ENCODE measurements at regions not wholly inside any gene's neighbourhood (a gene's known extent, or its start where the extent isn't known, plus 50 kb on each side); places are given as distances from the start of the nearest gene placed in this dataset.

- intact Hi-C loops (cut with DNase I) = no loop called here
- no peak for DNase-seq (ENCODE audit: low spot score)
Observed at GRCh38 chr20:60286764-60287163, 328.5 kb downstream of the CDH26 start.

DNA sequence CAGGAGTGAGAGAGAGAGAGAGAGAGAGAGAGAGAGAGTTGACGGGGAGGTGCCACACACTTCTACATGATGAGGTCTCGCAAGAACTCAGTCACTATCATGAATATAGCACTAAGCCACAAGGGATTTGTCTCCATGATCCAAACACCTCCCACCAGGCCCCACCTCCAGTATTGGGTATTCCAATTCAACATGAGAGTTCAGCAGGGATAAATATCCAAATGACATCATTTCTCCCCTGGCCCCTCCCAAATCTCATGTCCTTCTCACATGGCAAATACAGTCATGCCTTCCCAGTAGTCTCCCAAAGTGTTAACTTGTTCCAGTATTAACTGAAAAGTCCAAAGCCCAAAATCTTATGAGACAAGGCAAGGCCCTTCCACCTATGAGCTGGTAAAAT is 330.7 kb downstream of the CDH26 start:
- no peak for DNase-seq (ENCODE audit: low spot score)
- intact Hi-C loops (cut with DNase I) = no loop called here

DNA sequence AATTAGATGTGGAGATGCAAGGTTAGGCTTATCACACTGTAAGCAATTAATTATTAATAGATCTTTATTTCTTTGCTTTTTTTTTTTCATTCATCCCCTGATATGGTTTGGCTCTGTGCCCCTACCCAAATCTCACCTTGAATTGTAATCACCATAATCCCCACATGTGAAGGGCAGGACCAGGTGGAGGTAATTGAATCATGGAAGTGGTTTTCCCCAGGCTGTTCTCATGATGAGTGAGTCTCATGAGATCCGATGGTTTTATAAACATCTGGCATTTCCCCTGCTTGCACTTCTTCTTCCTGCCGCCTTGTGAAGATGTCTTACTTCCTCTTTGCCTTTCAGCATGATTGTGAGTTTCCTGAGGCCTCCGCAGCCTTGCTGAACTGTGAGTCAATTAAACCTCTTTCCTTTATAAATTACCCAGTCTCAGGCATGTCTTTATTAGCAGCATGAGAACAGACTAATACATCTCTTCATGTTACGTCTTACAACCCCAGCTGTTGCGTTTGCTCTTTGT is 333.8 kb downstream of the CDH26 start:
- intact Hi-C loops (cut with DNase I) = no loop called here
- no peak for DNase-seq (ENCODE audit: low spot score)

GRCh38 chr20:60294632-60295031 is 336.4 kb downstream of the CDH26 start:
- no peak for DNase-seq (ENCODE audit: low spot score)
- intact Hi-C loops (cut with DNase I) = no loop called here

GRCh38 chr20:60295214-60295613 is 337.0 kb downstream of the CDH26 start:
- intact Hi-C loops (cut with DNase I) = no loop called here
- DNase-seq (ENCODE audit: low spot score) = no peak

GRCh38 chr20:60297649-60298048 is 339.4 kb downstream of the CDH26 start:
- DNase-seq (ENCODE audit: low spot score) = no peak
- intact Hi-C loops (cut with DNase I) = no loop called here

- no peak for DNase-seq (ENCODE audit: low spot score)
- intact Hi-C loops (cut with DNase I) = no loop called here
Observed at GRCh38 chr20:60298647-60299046, 340.4 kb downstream of the CDH26 start.

GRCh38 chr20:60299951-60300350 is 341.7 kb downstream of the CDH26 start:
- no peak for DNase-seq (ENCODE audit: low spot score)
- intact Hi-C loops (cut with DNase I) = loop anchor here in 1 of 2 donors (10.0 kb wide), 2 partner anchors 55 to 795 kb away; no protein-coding TSS in a partner anchor

DNA sequence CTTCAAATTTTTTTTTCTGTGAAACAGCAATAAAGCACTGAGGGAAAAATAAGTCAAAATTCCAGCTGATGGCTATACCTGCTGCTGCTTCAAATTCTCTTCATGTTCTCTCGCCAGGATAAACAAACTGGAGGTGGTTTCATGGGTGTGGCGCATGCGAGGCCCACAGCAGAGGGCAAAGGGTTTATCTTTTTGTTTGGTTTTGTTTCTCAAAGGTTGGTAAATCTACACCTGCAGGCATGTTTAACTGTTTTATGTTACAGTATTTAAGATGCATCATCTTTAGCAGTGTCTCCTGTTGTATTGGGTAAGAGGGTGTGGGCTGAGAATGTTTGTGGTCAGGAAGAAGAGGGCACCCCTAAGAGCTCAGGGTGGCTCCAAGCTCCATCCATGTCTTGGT is 342.2 kb downstream of the CDH26 start:
- intact Hi-C loops (cut with DNase I) = loop anchor here in 1 of 2 donors (10.0 kb wide), 2 partner anchors 56 to 794 kb away; no protein-coding TSS in a partner anchor

DNA sequence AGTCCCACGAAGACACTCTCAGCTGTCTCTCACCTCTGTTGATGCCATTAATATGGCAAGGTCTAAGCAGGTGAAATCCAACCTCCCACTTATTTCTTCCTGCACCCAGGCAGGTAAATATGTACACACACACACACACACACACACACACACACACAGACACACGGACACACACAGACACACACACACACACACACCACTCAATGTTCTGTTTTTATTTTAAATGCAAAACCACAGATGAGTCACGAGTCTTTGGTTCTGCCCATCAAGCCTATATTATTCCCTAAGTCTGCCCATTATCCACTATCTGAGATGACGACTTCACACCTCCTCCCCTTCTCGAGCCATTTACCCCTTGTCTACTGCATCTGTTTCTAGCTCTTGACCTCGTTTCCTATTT is 344.7 kb downstream of the CDH26 start:
- intact Hi-C loops (cut with DNase I) = loop anchor here in 1 of 2 donors (10.0 kb wide), 2 partner anchors 58 to 792 kb away; no protein-coding TSS in a partner anchor
- DNase-seq (ENCODE audit: low spot score) = no peak

More for the DNA sequence above, 342.2 kb downstream of the CDH26 start:
- no peak for DNase-seq (ENCODE audit: low spot score)

DNA sequence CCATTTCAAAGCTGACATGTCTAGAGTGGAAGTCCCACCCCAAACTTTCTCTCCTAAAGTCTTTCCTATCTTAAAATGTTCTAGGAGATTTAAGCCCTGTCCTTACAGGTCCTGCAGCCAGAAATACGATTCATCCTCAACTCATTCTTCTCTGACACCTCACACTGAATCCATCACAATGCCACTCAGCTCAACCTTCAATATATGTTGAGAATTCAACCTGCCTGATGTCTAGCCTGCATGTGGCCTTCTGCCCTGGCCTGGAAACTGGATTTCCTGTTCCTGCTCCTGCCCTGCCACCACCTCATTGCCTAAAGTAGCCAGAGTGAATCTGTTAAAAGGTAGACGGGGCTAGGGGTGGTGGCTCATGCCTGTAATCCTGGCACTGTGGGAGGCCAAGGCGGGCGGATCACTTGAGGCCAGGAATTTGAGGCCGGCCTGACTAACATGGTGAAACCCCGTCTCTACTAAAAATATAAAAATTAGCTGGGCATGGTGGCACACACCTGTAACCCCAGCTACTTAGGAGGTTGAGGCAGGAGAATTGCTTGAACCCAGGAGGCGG is 345.9 kb downstream of the CDH26 start:
- DNase-seq (ENCODE audit: low spot score) = no peak
- intact Hi-C loops (cut with DNase I) = loop anchor here in 1 of 2 donors (10.0 kb wide), 2 partner anchors 59 to 791 kb away; no protein-coding TSS in a partner anchor

GRCh38 chr20:60304931-60305330 is 346.7 kb downstream of the CDH26 start:
- intact Hi-C loops (cut with DNase I) = loop anchor here in 1 of 2 donors (10.0 kb wide), 2 partner anchors 60 to 790 kb away; no protein-coding TSS in a partner anchor
- DNase-seq (ENCODE audit: low spot score) = no peak

DNA sequence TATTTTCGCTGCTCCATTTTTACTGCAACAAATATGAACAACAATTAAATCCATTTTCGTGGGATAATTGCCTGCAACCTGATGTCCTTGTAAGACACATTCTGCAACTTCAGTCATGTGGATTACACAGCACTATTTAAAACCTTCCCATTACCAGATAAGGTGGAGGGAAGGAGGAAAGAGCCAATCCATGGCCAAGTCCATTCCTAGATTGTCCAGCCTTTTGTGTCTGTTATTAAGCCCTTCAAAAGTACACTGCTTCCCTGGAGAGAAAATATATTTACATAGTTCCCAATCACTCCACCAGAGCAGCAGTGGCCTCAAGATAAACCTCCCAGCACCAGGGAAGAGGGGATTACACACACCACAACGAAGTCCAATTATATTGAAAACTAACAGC is 347.9 kb downstream of the CDH26 start:
- intact Hi-C loops (cut with DNase I) = loop anchor here in 1 of 2 donors (10.0 kb wide), 2 partner anchors 61 to 789 kb away; no protein-coding TSS in a partner anchor
- no peak for DNase-seq (ENCODE audit: low spot score)

DNA sequence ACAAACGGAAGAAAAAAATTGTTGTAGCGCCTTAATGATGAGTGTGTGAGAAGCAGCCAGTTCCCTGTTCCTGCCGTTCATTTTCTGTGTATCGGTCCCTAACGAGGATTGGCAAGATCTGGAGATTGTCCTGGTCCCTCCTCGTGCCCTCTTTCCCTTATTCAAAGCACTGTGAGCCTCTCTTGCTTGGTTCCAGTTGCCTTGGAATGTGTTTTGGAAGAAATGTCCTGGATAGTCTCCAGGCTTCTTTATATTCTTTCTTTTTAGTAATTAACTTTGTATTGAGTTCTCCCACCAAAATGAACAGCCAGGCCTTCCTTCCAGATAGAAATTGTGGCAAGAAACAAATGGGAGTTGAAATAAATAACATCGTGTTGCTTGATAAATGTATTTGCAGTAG is 348.3 kb downstream of the CDH26 start:
- no peak for DNase-seq (ENCODE audit: low spot score)
- intact Hi-C loops (cut with DNase I) = loop anchor here in 1 of 2 donors (10.0 kb wide), 2 partner anchors 62 to 788 kb away; no protein-coding TSS in a partner anchor

GRCh38 chr20:60310560-60311349 is 352.5 kb downstream of the CDH26 start:
- intact Hi-C loops (cut with DNase I) = no loop called here

GRCh38 chr20:60313191-60313590 is 355.0 kb downstream of the CDH26 start:
- DNase-seq (ENCODE audit: low spot score) = no peak
- intact Hi-C loops (cut with DNase I) = no loop called here

More at GRCh38 chr20:60310560-60311349, 352.5 kb downstream of the CDH26 start:
- DNase-seq (ENCODE audit: low spot score) = peak; percentile 17

- intact Hi-C loops (cut with DNase I) = no loop called here
- no peak for DNase-seq (ENCODE audit: low spot score)
Observed at GRCh38 chr20:60313614-60314013, 355.4 kb downstream of the CDH26 start.

GRCh38 chr20:60314727-60315126 is 356.5 kb downstream of the CDH26 start:
- intact Hi-C loops (cut with DNase I) = no loop called here

GRCh38 chr20:60316476-60317158 is 358.4 kb downstream of the CDH26 start:
- intact Hi-C loops (cut with DNase I) = no loop called here
- no peak for DNase-seq (ENCODE audit: low spot score)

More at GRCh38 chr20:60314727-60315126, 356.5 kb downstream of the CDH26 start:
- no peak for DNase-seq (ENCODE audit: low spot score)

GRCh38 chr20:60317401-60317800 is 359.2 kb downstream of the CDH26 start:
- no peak for DNase-seq (ENCODE audit: low spot score)
- intact Hi-C loops (cut with DNase I) = no loop called here

Measured in posterior vena cava (tissue), 2 donors.